Body of pancreas (tissue), 4 donors: ENCODE measurements at regions not wholly inside any gene's neighbourhood (a gene's known extent, or its start where the extent isn't known, plus 50 kb on each side); places are given as distances from the start of the nearest gene placed in this dataset.

ENCODE experiments used
- POLR2A ChIP-seq, 3 donors: fragments of 450-650 bp; IDR thresholded peaks; one replicate each; pipeline ENCODE4 v1.6.1; 2016; ENCODE audit warnings: antibody characterized with exemption in 3 of 3, mild to moderate bottlenecking in 2 of 3
- TF ChIP-seq, protein P1 (sequence below), 7 experiments: fragments of 450-650 bp in 4 of 7; fragments of 200-600 bp in 3 of 7; sonication (generic) in 3 of 7; IDR thresholded peaks; one replicate each; pipeline ENCODE4 v1.5.1; 2016 to 2019; ENCODE audit warnings: antibody characterized with exemption in 7 of 7

DNA sequence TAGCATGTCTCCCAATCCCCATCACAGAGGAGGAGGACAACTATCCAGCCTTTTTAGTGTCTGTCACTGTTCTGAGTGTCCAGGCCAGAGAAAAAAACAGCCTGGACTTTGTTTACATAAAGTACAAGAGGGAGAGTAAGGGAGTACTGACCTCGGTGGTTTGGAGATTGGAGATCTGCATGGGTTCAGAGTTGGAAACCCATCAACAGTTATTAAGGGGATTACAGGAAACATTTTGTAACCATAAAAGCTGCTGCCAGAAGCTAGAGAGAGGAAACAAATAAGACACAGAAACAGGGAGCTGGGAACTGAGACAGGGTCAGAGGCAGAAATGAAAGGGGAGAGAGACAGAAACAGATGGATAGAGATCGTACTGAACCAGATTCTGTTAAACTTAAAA lies 131.5 kb upstream of the CTTNBP2NL start:
- TF ChIP-seq, protein P1, sequence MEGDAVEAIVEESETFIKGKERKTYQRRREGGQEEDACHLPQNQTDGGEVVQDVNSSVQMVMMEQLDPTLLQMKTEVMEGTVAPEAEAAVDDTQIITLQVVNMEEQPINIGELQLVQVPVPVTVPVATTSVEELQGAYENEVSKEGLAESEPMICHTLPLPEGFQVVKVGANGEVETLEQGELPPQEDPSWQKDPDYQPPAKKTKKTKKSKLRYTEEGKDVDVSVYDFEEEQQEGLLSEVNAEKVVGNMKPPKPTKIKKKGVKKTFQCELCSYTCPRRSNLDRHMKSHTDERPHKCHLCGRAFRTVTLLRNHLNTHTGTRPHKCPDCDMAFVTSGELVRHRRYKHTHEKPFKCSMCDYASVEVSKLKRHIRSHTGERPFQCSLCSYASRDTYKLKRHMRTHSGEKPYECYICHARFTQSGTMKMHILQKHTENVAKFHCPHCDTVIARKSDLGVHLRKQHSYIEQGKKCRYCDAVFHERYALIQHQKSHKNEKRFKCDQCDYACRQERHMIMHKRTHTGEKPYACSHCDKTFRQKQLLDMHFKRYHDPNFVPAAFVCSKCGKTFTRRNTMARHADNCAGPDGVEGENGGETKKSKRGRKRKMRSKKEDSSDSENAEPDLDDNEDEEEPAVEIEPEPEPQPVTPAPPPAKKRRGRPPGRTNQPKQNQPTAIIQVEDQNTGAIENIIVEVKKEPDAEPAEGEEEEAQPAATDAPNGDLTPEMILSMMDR (IDR thresholded peaks at IDR 0.05) = no peak
- TF ChIP-seq POLR2A (IDR thresholded peaks at IDR 0.05) = no peak
